ENCODE measurements at regions not wholly inside any gene's neighbourhood (a gene's known extent, or its start where the extent isn't known, plus 50 kb on each side); places are given as distances from the start of the nearest gene placed in this dataset.

- intact Hi-C loops (cut with DNase I), result no loop called here
- DNase-seq, result no peak
- TF ChIP-seq POLR2A (IDR thresholded peaks at IDR 0.05), result no peak
- TF ChIP-seq CTCF (IDR thresholded peaks at IDR 0.05), result no peak
- Histone ChIP-seq H3K27ac (no peak overlapping the region), H3K36me3 (no peaks in the 10 kb centered on the region), H3K4me3 (no peak overlapping the region), H3K27me3 (no peaks in the 10 kb centered on the region), H3K9me3 (no peaks in the 10 kb centered on the region), H3K4me1 (no peaks in the 10 kb centered on the region)
- WGBS, 2 donors, result 82 to 88% methylated on average over 2 of the region's 2 CpGs
These were observed 245.7 kb upstream of the CSNK1A1L start for GRCh38 chr13:37351211-37351610.

GRCh38 chr13:37349916-37350315 lies 244.5 kb upstream of the CSNK1A1L start:
- H3K9me3 ChIP-seq, result no peaks in the 10 kb centered on the region
- DNase-seq, result no peak
- WGBS, 2 donors, result 76 to 78% methylated on average over 4 of the region's 4 CpGs
- no peaks in the 10 kb centered on the region for H3K27me3 ChIP-seq
- H3K36me3 ChIP-seq, result no peaks in the 10 kb centered on the region
- TF ChIP-seq POLR2A (IDR thresholded peaks at IDR 0.05), result no peak
- no peak for TF ChIP-seq CTCF (IDR thresholded peaks at IDR 0.05)
- H3K4me1 ChIP-seq, result no peaks in the 10 kb centered on the region
- H3K4me3 ChIP-seq, result no peak overlapping the region
- no peak overlapping the region for H3K27ac ChIP-seq
- intact Hi-C loops (cut with DNase I), result no loop called here

GRCh38 chr13:37348916-37349643 lies 243.6 kb upstream of the CSNK1A1L start:
- WGBS, 2 donors, result 44 to 45% methylated on average over 3 of the region's 3 CpGs
- TF ChIP-seq CTCF (IDR thresholded peaks at IDR 0.05), result no peak
- TF ChIP-seq POLR2A (IDR thresholded peaks at IDR 0.05), result no peak
- no peaks in the 10 kb centered on the region for H3K36me3 ChIP-seq
- H3K27me3 ChIP-seq, result no peaks in the 10 kb centered on the region
- DNase-seq, result no peak
- no peak overlapping the region for H3K27ac ChIP-seq
- H3K9me3 ChIP-seq, result no peaks in the 10 kb centered on the region
- intact Hi-C loops (cut with DNase I), result no loop called here
- no peaks in the 10 kb centered on the region for H3K4me1 ChIP-seq
- no peak overlapping the region for H3K4me3 ChIP-seq

GRCh38 chr13:37345869-37346268 lies 240.4 kb upstream of the CSNK1A1L start:
- no peak for TF ChIP-seq CTCF (IDR thresholded peaks at IDR 0.05)
- no peak for TF ChIP-seq POLR2A (IDR thresholded peaks at IDR 0.05)
- intact Hi-C loops (cut with DNase I), result no loop called here

GRCh38 chr13:37345391-37345790 lies 239.9 kb upstream of the CSNK1A1L start:
- H3K36me3 ChIP-seq, result no peaks in the 10 kb centered on the region
- H3K4me3 ChIP-seq, result no peak overlapping the region
- no peaks in the 10 kb centered on the region for H3K9me3 ChIP-seq
- intact Hi-C loops (cut with DNase I), result no loop called here
- DNase-seq, result no peak
- no peak for TF ChIP-seq CTCF (IDR thresholded peaks at IDR 0.05)
- no peak for TF ChIP-seq POLR2A (IDR thresholded peaks at IDR 0.05)
- H3K27ac ChIP-seq, result no peak overlapping the region
- WGBS, 2 donors, result 75 to 90% methylated on average over 5 of the region's 5 CpGs
- no peaks in the 10 kb centered on the region for H3K4me1 ChIP-seq
- H3K27me3 ChIP-seq, result no peaks in the 10 kb centered on the region

More at GRCh38 chr13:37345869-37346268, 240.4 kb upstream of the CSNK1A1L start:
- Histone ChIP-seq H3K27ac (no peak overlapping the region), H3K9me3 (no peaks in the 10 kb centered on the region), H3K36me3 (no peaks in the 10 kb centered on the region), H3K4me1 (no peaks in the 10 kb centered on the region), H3K27me3 (no peaks in the 10 kb centered on the region), H3K4me3 (no peak overlapping the region)
- 29 to 33% methylated on average over 1 of the region's 1 CpG for WGBS, 2 donors
- DNase-seq, result no peak

Data from esophagus squamous epithelium (tissue), 5 donors.